Putamen (tissue), 1 donor: ENCODE measurements at regions not wholly inside any gene's neighbourhood (a gene's known extent, or its start where the extent isn't known, plus 50 kb on each side); places are given as distances from the start of the nearest gene placed in this dataset.

ENCODE experiments used
- DNase-seq: peaks from one replicate; pipeline ENCODE4 v3.0.0-alpha.2; 2016; ENCODE audit warnings: low spot score

DNA sequence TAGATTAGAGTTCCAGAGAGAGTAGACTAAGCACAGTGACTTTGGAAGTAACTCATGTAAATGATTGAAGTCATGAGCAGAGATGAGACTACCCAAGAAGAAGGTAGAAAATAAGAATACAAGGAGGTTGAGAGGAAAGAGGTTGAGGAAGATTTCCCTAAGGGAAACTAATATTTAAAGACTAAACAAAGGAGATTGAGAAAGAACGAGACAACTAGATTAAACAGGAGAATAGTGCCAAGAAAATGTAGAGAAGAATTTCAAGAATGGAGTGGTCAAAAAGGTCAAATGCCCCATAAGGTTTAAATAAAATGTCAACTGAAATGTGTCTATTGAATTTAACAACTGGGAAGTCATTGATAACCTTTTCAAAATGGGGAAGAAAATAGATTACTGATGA lies 59.0 kb downstream of the RPS29 start:
- no peak for DNase-seq

- DNase-seq, result no peak
Measured at GRCh38 chr14:49526101-49526500, 60.1 kb downstream of the RPS29 start.

DNA sequence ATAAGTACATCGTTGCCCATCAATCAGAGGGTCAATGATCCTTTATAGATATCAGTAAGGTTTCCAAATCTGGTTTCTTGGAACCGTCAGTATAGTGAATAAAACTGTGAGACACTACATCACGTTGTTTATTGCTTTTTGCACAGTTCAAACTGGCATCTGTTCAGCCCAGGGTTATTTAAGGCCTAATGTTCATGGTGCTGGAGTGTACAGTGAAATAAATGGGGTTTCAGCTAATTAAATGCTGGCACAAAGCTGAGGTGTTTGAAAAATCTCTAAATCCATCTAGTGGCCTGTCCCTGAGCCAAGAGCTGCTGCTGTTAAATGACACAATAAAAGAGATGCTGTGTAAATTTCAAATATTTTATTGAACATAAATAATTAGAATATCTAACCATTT lies 69.9 kb downstream of the RPS29 start:
- DNase-seq, result no peak

GRCh38 chr14:49512571-49512970 lies 73.6 kb downstream of the RPS29 start:
- no peak for DNase-seq

DNA sequence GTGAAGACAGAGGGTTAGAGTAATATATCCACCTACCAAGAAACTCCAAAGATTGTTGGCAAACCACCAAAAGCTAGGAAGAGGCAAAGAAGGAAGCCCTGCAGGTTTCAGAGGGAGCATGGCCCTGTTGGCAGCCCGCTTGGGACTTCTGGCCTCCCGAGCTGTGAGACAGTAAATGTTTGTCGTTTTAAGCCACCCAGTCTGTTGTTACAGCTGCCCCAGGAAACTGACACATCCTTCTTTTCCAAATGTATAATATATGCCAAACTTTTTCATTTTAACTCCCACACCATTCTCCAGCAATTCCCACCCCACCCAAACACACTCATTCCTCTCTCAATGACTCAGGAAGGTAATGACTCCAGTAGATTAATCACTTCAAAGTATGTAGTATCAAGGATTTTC lies 74.0 kb downstream of the RPS29 start:
- DNase-seq, result peak; percentile 26

- no peak for DNase-seq
Measured at GRCh38 chr14:49508124-49508523, 78.1 kb downstream of the RPS29 start.

GRCh38 chr14:49506650-49507049 lies 79.5 kb downstream of the RPS29 start:
- no peak for DNase-seq

- no peak for DNase-seq
Measured at GRCh38 chr14:49505041-49505766, 81.0 kb downstream of the RPS29 start.

DNA sequence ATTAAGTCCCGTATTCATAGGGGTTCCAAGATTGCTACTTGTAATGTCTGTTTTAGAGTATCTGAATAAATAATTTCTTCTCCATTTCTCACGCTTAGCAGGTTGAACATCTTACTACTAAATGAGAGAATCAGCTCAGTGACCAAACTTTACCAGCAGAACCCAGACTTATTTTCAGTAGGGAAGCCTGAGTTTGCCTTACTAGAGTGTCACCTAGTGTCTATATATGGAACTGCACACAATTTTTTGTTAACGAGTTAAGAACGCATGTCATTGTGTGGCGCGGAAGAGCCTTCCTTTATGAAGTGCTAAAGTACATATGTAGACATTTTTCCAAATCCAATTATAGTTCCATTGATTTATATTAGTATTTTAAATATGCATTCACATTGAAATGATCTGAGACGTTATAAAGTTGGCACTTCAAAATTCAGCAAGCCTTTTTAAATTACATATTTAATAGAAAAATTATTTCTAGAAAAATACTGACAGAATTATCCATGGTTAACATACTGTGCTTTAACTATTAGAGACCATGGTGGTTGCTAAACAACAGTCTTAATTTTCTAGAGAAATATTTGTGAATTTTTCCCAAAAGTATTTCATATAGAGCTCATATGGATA lies 88.3 kb downstream of the RPS29 start:
- DNase-seq, result peak; percentile 65

- no peak for DNase-seq
Measured at GRCh38 chr14:49497267-49497666, 88.9 kb downstream of the RPS29 start.

GRCh38 chr14:49494836-49495235 lies 91.3 kb downstream of the RPS29 start:
- DNase-seq, result no peak

DNA sequence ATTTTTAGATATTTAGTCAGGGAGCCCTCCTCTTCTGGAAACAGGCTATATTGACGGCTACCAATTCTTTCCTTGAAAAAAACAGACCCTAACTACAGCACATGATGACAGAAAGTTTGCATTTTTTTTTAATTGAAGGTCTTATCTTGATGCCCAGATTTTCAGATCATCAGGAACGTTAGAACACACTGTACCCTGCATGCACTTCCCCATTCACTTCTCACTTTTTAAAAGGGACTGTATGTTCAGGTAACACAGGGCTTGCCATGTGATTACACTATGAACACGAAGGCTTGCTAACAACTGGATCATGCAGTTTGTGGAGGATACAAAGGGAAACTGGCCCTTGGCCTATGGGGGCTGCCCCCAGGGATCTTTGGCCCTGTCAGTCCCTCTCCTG lies 92.6 kb downstream of the RPS29 start:
- no peak for DNase-seq

DNA sequence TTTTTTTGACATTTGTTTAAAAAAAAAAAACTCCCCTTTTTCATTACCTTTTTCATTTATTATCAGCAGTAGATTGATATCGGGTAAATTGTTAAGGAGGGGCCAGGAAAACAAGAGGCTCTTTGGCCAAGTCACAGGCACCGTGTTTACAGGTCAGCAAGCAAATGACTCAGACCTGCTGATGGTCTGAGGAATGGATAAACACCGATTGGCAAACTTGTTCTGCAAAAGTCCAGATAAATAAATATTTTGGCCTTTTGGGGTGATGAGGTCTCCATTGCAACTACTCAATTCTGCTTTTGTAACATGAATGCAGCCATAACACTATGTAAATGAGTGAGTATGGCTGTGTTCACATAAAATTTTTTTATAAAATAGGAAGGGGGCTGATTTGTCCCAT lies 94.0 kb downstream of the RPS29 start:
- DNase-seq, result no peak

- DNase-seq, result no peak
Measured at GRCh38 chr14:49489341-49489740, 96.8 kb downstream of the RPS29 start.

DNA sequence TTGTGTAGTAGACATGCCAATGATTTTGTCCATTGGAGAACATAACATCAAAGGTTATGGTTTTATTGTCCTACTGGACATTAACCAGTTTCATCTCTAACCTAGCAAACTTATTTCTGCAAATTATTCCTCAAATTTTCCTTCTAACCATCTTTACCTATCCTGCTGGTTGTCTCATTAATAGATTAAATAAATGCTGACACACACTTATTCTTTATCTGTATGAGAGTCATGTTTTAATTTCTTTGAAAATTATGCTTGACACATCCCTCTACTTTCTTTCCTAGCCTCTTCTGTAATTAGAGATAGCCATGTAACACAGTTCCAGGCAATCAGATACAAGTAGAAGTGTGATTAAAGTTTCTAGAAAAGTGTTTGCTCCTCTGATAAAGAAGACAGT lies 98.9 kb downstream of the RPS29 start:
- DNase-seq, result no peak

DNA sequence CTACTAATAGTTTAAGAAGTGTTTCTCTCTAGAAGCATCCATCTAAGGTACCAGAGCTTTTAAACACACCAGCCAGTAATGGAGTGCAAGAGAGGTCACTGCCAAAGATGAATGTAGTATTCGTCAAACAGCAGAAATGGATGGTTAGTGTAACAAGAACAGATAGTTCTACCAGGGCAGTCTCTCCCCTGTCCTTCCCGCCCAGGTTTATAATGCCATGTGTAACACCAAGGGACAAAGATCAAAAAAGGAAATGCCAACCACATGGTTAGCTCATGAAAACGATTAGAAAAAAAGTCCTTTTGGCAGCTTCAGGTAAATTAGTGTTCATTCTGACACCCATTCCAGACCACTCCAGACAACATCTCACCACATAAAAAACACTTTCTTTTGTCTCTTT lies 100.9 kb downstream of the RPS29 start:
- no peak for DNase-seq

GRCh38 chr14:49484180-49484579 lies 102.0 kb downstream of the RPS29 start:
- no peak for DNase-seq

GRCh38 chr14:49483268-49483667 lies 102.9 kb downstream of the RPS29 start:
- no peak for DNase-seq

DNA sequence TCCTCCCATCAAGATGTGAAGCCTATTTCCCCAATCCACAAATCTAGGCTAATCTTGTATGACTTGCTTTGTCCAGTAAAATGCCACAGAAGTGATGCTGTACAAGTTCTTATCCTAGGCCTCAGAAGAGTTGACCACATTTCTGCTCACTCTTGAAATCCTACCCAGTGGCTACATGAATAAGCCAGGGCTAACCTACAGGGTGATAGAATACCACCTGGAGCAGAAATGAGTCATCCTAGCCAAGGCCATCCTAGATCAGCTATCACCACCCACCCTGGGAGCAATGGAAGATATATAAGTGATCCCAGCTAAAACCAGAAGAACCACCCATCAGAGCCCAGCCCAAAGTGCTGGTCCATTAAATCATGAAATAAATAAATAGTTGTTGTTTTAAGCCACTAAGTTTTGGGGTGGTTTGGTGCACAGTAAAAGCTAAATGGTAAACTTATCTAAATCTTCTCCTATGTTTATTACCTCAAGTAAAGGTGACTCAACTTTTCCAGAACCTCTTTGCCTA lies 105.1 kb downstream of the RPS29 start:
- DNase-seq, result no peak

GRCh38 chr14:49480053-49480760 lies 106.0 kb downstream of the RPS29 start:
- DNase-seq, result no peak

- no peak for DNase-seq
Measured at GRCh38 chr14:49479432-49479831, 106.7 kb downstream of the RPS29 start.

- DNase-seq, result no peak
Measured at GRCh38 chr14:49478784-49479183, 107.4 kb downstream of the RPS29 start.

GRCh38 chr14:49467091-49467490 lies 119.1 kb downstream of the RPS29 start:
- DNase-seq, result no peak
